SK-MEL-5 (cell line): ENCODE measurements at regions not wholly inside any gene's neighbourhood (a gene's known extent, or its start where the extent isn't known, plus 50 kb on each side); places are given as distances from the start of the nearest gene placed in this dataset.

Experiments used
- DNase-seq: peaks from one replicate; pipeline ENCODE4 v3.0.0-alpha.2; 2016; ENCODE audit warnings: low read depth, low spot score
- in situ Hi-C: cut with HindIII; loops from 2 replicates; pipeline ENCODE4 v1.10.0; 2016; ENCODE audit warnings: low sequenced_read_pairs, high pct_unique_total_duplicates, low pct_unique_long_range_greater_than_20kb

DNA sequence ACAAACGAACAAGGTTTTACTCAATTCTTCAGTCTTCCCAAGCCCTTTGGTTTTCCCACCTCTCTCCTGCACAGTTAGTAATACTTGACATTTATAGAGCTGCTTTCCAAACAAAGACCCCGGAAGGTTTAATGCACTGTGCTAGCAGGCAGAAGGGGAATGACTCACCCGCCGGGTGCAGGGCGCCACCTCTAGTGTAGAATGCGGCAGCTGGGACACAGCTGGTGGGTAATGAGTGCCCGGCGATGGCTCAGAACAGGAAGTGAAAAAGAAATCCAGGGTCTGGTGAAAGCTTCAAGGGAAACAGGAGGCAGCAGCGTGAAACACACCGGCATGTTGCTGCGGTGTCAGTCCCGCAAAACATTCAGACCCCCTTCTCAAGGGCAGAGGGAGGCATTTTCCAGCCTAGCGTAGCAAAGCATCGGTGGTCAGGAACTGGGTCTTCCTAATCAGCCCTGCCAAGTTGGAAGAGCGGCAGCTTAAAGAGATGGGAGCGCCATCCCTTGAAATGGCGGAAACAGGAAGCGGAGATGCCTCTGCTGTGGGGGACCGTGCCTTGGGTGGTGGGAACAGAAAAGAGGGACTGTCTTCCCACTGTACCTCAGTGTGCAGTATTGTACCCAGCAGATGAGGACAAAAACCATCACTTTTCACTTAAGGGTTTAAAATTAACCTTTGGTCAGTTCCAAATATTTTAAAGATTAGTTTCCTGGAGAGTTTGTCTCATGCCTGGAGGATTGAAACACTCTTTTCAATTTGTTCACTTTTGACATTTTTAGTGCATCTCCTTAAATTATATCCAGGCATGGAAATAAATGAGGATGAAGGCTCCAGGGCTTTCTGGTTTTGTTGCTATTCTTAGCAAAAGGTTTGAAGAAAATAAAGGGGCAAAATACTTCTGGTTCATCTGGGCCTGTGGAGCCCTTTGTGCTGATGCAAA, 160.7 kb upstream of the MCTP2 start:
- in situ Hi-C loops, result no loop called here
- DNase-seq, result peak; percentile 41

- DNase-seq, result no peak
- in situ Hi-C loops, result no loop called here
These were observed 161.5 kb upstream of the MCTP2 start for GRCh38 chr15:94069844-94070243.

- no peak for DNase-seq
- in situ Hi-C loops, result no loop called here
These were observed 164.6 kb upstream of the MCTP2 start for GRCh38 chr15:94066811-94067210.

GRCh38 chr15:94066046-94066445, 165.3 kb upstream of the MCTP2 start:
- in situ Hi-C loops, result no loop called here
- DNase-seq, result no peak

DNA sequence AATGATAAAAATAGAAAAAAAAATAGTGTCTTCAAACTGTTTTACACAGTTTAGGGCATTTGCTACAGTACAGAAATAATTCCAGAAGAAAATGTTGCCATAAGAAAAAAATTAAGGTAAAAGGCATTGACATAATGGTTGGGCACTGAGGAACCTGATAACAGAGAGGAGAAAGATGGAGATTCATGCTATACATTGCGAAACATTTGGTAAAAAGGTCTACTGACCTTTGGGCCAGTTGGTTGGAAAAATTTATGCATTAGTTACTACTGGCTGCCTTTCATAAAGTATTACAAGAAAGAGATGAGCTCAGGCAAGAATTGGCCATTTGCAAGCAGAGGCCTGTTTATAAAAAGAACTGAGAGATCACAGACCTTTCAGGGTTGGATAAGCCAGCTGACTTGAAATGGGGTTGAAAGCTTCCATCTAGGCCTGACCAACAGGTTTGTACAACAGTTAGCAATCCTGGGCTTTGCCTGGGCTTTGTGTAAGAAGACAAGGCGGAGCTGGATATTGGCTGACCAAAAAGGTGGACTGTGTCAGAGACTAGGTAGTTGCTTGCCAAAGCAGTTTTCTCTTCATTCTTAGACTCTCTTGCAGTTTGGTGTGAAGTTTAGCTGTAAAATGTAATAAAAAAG, 166.6 kb upstream of the MCTP2 start:
- in situ Hi-C loops, result no loop called here
- no peak for DNase-seq

GRCh38 chr15:94061041-94061440, 170.3 kb upstream of the MCTP2 start:
- in situ Hi-C loops, result no loop called here
- no peak for DNase-seq

DNA sequence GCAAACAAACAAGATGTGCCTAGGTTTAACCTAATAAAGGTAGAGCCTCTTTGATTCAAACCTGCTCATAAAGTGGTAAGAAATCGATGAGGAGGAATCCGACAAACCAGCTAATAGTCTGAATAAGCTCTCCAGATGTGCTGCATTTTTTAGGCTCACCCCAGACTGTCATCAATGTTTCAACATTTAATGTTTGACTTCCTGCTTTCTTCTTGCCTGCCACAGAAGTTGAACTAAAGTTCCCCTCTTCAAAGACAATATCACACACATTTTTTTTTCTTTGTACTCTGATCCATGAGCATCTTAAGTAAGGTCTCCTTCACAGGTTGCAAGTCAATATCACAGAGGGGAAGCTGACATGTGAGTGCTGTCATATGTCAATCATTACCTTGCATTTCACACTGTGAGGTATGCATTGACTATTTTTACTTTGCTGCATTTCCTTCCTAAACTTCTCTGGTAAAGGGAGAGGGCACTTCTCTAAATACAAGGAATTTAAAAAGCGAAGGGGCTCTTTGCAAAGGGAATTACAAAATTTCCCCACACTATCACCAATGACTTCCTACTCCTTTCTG, 172.3 kb upstream of the MCTP2 start:
- in situ Hi-C loops, result no loop called here
- no peak for DNase-seq

DNA sequence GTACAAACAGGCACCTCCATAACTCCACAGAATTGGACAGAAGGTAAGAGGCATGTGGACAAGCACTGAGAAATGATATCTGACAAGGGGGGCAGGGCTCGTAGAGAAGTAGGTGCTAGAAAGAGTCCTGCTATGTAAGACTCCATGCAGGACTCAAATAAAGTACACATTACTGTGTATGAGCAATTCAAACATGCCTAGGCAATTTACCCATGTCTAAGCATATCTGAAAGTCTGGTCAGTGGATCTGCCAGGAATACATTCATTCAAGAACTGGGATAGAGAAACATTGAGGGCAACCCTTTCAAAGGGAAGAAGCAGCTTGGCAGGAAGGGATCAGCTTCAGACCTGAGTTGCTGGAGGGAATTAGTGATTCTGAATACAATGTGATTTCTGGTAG, 174.1 kb upstream of the MCTP2 start:
- no peak for DNase-seq
- in situ Hi-C loops, result no loop called here

- DNase-seq, result no peak
- in situ Hi-C loops, result no loop called here
These were observed 175.0 kb upstream of the MCTP2 start for GRCh38 chr15:94056314-94056713.

GRCh38 chr15:94053626-94054025, 177.7 kb upstream of the MCTP2 start:
- peak; percentile 59 for DNase-seq
- in situ Hi-C loops, result no loop called here

- in situ Hi-C loops, result no loop called here
- peak; percentile 55 for DNase-seq
These were observed 178.7 kb upstream of the MCTP2 start for GRCh38 chr15:94052711-94053110.

- in situ Hi-C loops, result no loop called here
- no peak for DNase-seq
These were observed 183.8 kb upstream of the MCTP2 start for GRCh38 chr15:94047566-94047965.

DNA sequence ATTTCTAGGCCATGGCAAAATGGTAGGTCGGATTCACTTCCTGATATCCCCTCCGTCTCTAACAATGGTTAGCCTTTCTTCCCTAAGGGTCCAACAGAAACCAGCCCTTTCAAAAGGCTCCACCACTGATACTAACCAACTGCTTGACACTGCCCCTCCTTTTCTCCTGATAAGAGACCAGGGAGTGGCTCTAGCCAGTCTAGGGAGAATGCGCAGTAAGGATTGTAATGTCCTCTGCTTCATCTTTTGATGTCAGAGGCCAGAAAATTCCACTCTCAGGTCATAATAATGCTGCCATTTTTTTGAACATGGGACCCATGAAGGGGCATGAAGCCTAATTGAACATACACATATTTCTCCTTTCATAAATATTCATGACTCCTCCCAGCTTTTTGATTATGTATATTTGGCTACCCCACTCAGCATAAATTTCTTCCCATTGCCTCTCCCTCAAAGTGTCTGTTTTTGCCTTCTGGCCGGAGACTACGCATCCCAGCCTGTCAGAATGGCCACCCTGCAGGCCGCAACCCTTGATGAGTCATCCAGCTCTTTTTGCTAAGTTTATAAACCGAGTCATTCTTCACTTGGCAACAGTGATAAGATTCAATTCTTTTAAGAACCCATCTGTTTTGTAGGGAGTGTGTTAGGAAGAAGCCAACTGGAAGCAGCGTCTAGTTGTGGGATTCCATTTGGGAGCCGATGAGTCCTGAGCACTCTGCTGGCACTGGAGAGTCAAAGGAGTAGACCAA, 189.0 kb upstream of the MCTP2 start:
- DNase-seq, result no peak
- in situ Hi-C loops, result no loop called here

GRCh38 chr15:94041746-94042145, 189.6 kb upstream of the MCTP2 start:
- DNase-seq, result no peak
- in situ Hi-C loops, result no loop called here

GRCh38 chr15:94040541-94041248, 190.7 kb upstream of the MCTP2 start:
- DNase-seq, result no peak
- in situ Hi-C loops, result no loop called here

DNA sequence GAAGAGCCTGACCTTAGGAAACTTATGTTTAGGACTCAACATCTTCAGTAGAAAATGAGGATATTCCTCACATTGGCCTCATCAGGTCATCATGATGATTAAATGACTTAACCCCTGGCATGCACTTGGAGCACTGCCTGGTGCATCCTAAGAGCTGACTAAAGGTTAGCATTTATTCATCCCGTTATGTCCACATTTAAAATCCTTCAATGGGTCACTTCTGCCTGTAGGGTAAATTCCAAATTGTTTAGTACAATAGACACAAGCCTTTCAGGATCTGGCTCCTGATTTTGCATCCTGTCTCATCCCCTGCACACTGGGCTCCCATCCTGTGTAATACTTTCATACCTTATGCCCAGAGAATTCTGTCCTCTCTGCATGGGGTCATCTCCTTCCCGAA, 195.2 kb upstream of the MCTP2 start:
- in situ Hi-C loops, result no loop called here
- no peak for DNase-seq

DNA sequence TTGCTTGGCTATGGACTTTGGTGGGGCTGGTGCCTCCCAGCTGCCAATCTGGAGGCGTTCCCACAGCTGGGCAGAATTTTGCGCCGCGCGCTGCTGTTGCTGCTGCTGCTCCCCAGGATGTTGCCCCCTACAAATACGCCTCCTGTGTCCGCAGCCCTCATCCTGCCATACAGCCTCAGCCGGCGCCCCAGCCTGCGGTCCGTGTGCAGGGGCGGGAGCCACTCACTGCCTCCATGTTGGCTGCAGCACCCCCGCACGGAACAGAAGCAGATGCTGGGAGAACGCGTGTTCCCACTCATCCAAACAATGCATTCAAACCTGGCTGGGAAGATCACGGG, 197.7 kb upstream of the MCTP2 start:
- no peak for DNase-seq
- in situ Hi-C loops, result no loop called here
